ENCODE measurements at regions not wholly inside any gene's neighbourhood (a gene's known extent, or its start where the extent isn't known, plus 50 kb on each side); places are given as distances from the start of the nearest gene placed in this dataset.

GRCh38 chr20:1813674-1814635 lies 81.3 kb upstream of the SIRPA start:
- DNase-seq (ENCODE audit: low spot score): peak; percentile 67
- intact Hi-C loops (cut with DNase I): loop anchor here (10.0 kb wide), 1 partner anchor 321 kb away; no protein-coding TSS in a partner anchor

DNA sequence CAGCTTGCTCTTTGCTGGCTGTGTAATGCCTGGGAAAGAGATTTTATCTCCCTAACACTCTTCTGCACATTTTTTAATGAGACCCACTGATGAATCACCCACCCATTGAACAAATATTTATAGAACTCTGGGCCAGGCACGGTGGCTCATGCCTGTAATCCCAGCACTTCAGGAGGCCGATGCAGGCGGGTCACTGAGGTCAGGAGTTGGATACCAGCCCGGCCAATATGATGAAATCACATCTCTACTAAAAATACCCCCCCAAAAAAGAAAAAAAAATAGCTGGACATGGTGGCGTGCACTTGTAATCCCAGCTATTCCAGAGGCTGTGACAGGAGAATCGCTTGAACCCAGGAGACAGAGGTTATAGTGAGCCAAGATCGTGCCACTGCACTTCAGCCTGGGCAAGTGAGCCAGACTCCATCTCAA lies 82.1 kb upstream of the SIRPA start:
- peak; percentile 87 for DNase-seq (ENCODE audit: low spot score)
- intact Hi-C loops (cut with DNase I): loop anchor here (10.0 kb wide), 1 partner anchor 322 kb away; no protein-coding TSS in a partner anchor

DNA sequence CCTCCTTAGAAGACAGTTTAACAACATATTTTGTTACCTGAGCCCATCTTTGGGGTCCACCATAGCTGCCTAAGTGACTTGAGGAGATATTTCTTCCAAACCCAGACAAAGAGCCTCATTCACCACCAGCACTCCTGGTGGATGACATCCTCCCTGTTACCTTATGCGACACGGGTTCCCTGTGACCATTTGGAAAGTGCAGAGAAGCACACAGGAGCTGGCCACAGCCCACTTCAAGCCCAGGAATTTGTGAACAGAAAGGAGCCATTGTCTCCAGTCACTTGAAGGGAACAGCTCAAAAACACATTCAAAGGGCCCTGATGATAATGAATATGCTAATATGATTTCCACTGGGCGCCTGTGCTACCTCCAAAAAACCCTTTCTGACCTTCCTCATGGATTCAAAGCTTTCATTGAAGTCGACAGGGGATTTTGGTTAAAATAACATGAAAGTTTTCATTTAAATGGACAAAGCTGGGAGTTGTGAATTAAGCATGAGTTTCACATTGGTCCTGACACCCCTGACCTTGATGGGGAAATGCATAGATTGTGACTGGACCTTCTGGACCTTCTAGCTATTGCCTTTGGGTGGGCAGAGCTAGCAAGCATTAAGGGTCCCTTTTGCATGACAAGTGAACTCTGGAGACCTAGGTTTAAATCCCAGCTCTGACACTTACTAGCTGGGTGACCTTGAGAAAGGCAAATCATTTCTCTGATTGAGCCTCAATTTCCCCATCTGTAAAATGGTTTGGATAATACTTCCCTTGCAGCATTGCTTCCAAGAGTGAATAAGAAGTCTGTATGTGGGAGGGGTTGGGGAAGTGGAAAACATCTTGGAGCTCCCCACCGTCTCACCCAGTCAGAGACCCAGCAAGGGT lies 83.3 kb upstream of the SIRPA start:
- no peak for DNase-seq (ENCODE audit: low spot score)
- intact Hi-C loops (cut with DNase I): loop anchor here (10.0 kb wide), 1 partner anchor 323 kb away; no protein-coding TSS in a partner anchor

DNA sequence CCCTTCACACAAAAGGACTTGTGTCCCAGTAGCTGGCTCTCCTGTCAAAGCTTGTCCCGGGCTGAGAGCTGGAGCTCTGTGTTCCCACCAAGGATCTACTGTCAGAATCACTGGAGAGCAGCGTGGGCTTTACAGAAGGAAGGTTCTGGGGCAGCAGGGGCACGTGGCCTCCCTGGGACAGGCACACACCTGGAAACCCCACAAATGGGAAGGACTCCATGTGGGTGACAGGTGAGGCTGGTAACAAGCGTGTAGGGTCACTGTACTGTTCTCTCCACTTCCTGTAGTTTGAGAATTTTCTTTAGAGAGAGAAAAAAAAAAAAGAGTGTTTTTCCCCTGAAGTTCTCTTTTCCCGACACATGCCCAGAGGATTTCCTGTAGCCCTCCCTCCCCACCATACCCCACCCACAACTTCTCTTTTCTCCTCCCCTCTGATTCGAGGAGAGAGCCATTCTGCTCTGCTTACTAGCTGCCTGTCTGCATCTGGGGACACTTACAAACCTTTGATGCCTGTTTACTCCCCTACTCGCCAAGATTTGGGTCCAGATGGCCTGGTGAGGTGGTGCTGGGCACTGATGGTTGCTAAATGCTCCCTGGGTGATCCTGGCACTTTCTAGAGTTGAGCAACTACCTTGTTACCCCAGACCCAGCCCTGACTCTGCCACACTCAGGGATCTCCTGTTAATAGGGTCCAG lies 84.1 kb upstream of the SIRPA start:
- intact Hi-C loops (cut with DNase I): loop anchor here (10.0 kb wide), 1 partner anchor 324 kb away; no protein-coding TSS in a partner anchor
- no peak for DNase-seq (ENCODE audit: low spot score)

DNA sequence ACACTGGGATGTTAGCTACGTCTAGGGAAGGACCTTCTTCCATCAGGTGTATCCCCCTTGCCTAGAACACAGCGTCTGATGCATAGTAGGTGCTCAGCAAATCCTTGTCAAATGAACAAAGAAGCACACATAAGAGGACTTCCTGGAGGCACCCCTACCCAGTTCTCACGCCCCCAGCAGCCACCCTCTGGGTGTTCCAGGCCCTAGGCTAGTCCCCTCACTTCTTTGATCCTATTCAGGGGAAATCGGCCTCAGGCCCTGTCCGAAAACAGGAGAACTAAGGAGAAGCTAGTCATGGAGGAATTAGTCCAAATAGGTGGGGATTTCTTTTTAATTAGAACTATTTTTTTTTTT lies 84.7 kb upstream of the SIRPA start:
- intact Hi-C loops (cut with DNase I): loop anchor here (10.0 kb wide), 1 partner anchor 324 kb away; no protein-coding TSS in a partner anchor
- DNase-seq (ENCODE audit: low spot score): no peak

GRCh38 chr20:1809611-1810510 lies 85.3 kb upstream of the SIRPA start:
- intact Hi-C loops (cut with DNase I): loop anchor here (10.0 kb wide), 1 partner anchor 325 kb away; no protein-coding TSS in a partner anchor
- DNase-seq (ENCODE audit: low spot score): no peak

- no peak for DNase-seq (ENCODE audit: low spot score)
- intact Hi-C loops (cut with DNase I): no loop called here
Measured at GRCh38 chr20:1809131-1809572, 86.1 kb upstream of the SIRPA start.

DNA sequence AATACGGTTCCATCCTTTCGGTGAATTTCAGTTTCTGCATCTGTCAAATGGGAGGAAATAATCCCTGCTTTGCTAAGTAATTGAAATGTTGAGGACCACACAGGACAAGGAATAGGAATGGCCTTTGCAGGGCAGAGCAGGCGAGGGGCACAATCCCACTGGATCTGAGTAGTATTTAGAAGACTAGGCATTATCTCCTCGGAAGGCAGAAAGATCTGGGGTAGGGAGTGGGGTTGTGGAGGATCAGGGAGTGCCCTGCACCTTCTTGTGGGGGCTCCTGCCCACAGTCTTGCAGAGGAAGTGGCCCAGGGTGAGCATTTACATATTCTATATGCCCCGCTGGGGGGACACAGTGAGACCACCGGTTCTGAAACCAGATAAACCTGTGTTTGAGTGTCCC lies 87.1 kb upstream of the SIRPA start:
- intact Hi-C loops (cut with DNase I): no loop called here
- DNase-seq (ENCODE audit: low spot score): no peak

DNA sequence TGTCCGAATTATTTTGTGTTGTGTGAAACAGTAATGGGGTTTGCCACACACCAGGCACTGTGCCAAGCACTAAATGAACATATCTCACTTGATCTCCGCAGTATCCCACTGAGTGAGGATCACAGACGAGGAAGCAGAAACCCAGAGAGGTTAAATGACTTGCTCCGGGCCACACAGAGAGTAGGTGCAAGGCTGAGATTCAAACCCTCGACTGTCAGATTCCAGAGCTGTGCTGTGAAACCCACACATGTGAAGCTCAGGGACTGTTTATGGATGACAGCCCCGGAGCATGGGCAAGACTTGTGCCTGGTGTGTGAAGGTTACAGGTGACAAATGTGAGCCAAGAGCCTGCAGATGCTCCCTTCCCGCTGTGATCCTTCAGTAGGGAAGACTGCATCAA lies 87.8 kb upstream of the SIRPA start:
- intact Hi-C loops (cut with DNase I): no loop called here
- no peak for DNase-seq (ENCODE audit: low spot score)

DNA sequence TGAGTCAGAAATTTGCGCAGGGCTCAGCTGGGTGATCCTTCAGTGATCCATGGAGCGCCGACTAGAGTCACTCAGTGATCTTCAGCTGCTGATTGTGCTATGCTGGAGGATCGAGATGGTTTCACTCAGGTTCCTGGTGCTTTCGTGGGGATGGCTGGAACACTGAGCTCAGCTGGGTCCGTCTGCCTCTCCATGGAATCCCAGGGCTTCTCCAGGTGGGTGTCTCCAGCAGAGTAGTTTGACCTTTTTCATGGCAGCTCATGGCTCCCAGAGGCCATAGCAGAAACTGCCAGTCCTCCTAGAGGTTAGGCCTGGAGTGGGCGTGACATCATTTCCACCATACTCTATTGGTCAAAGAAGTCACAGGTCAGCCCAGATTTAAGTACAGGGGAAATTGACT lies 88.8 kb upstream of the SIRPA start:
- intact Hi-C loops (cut with DNase I): no loop called here
- no peak for DNase-seq (ENCODE audit: low spot score)

- intact Hi-C loops (cut with DNase I): no loop called here
- no peak for DNase-seq (ENCODE audit: low spot score)
Measured at GRCh38 chr20:1805816-1806215, 89.4 kb upstream of the SIRPA start.

- intact Hi-C loops (cut with DNase I): no loop called here
- DNase-seq (ENCODE audit: low spot score): no peak
Measured at GRCh38 chr20:1805161-1805581, 90.0 kb upstream of the SIRPA start.

DNA sequence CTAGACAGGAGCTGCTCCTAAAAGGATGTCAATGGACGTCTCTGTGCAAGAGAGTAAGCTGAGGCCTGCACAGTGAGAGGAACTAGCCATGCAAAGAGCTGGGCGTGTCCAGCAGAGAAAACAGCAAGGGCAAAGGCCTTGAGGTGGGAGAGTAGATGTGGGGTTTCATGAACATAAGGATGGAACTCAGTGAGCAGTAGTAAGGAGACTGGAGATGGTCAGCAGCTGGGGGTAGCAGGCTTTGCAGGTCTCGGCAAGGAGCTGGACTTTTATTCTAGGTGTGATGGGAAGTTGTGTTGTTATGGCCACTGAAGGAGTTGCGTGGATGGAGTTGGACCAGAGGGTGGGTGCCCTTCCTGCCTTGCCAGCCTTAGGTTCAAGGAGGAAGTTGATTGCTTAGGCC lies 90.7 kb upstream of the SIRPA start:
- intact Hi-C loops (cut with DNase I): loop anchor here (5.0 kb wide), 1 partner anchor 113 kb away; no protein-coding TSS in a partner anchor

DNA sequence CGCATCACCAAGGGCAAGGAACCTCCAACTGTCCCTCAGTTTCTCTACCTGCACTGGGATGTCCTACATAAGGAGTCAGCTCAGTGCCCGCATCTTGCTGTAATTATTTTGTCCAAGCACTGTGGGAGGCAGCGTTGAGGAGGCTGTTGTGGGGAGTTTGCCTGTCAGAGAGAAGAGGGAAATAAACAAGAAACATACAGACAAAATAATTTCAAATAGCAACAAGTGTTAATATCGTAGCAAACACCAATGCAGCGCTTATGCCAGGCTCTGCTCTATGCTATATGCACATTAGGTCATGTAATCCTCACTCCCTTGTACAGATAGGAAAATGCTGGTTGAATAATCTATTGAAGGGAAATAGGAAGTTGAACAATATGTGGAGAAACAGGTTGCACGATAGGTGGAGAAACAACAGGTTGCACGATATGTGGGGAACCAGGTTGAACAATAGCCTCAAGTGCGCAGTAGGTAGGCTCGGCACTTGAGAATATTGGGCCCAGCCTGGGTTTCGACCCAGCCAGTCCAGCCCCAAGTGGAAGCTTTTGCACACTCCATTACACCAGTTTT lies 91.2 kb upstream of the SIRPA start:
- intact Hi-C loops (cut with DNase I): loop anchor here (2.0 to 5.0 kb wide), 3 partner anchors 29 to 113 kb away; partner anchors contain the start of gene SIRPA
- no peak for DNase-seq (ENCODE audit: low spot score)

More for the DNA sequence above, 90.7 kb upstream of the SIRPA start:
- no peak for DNase-seq (ENCODE audit: low spot score)

- peak; percentile 90 for DNase-seq (ENCODE audit: low spot score)
- intact Hi-C loops (cut with DNase I): loop anchor here (2.0 to 5.0 kb wide), 3 partner anchors 30 to 114 kb away; partner anchors contain the start of gene SIRPA
Measured at GRCh38 chr20:1803061-1803931, 91.9 kb upstream of the SIRPA start.

DNA sequence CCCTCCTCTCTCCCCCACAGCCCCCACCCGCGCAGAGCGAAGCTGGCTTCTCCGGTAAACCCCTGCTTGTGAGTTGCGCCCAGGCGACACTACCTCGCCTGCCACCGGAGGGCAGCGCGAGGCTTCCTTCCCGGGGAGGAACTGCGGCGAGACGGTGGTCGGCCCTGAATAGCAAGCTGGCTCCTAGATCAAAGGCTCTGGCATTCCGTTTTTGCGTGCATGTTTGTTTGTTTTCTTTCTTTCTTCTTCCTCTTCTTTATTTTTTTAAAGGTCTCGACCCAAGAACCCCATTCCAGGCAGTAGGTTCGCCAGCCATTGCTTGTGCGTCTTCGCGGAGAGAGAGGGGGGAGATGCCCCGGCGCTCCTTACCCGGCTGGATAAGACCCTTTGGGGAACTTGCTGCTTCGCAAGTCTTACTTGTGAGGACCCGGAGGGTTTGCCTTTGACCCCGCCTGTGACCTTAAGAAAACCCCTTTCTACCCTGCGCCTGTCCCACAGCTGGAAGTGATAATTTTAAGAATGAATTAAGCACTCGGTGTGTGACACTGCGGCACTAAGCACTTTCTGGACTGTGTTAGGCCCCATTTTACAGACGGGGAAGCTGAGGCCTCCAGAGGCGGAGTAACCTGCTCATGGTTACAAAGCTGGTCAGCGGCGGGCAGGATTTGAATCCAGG lies 92.7 kb upstream of the SIRPA start:
- peak; percentile 92 for DNase-seq (ENCODE audit: low spot score)
- intact Hi-C loops (cut with DNase I): loop anchor here (2.0 to 5.0 kb wide), 3 partner anchors 30 to 115 kb away; partner anchors contain the start of gene SIRPA
